NT2/D1 (cell line): ENCODE measurements at regions not wholly inside any gene's neighbourhood (a gene's known extent, or its start where the extent isn't known, plus 50 kb on each side); places are given as distances from the start of the nearest gene placed in this dataset.

Source experiments
- DNase-seq: peaks from one replicate; pipeline ENCODE4 v3.0.0-alpha.2; 2011; ENCODE audit warnings: low read depth, low spot score
- H3K27me3 ChIP-seq: 2 replicates; pipeline ENCODE4 v1.6.0; 2011; ENCODE audit warnings: mild to moderate bottlenecking; ENCODE audit not compliant: insufficient read length, insufficient read depth
- H3K36me3 ChIP-seq: 2 replicates; pipeline ENCODE4 v1.6.1; 2011; ENCODE audit warnings: mild to moderate bottlenecking, low read length, mixed read lengths; ENCODE audit not compliant: insufficient read depth, insufficient read length
- H3K4me1 ChIP-seq: 2 replicates; pipeline ENCODE4 v1.5.1; 2011; ENCODE audit not compliant: insufficient read depth, insufficient read length
- H3K4me3 ChIP-seq: 2 replicates; pipeline ENCODE4 v1.5.1; 2011; ENCODE audit warnings: low read depth; ENCODE audit not compliant: insufficient read length
- H3K9ac ChIP-seq: 2 replicates; pipeline ENCODE4 v1.6.0; 2011; ENCODE audit warnings: low read depth; ENCODE audit not compliant: insufficient read length
- H3K9me3 ChIP-seq: 2 replicates; pipeline ENCODE4 v1.5.1; 2011; ENCODE audit warnings: mild to moderate bottlenecking, low read length; ENCODE audit not compliant: insufficient read depth
- SUZ12 ChIP-seq: IDR thresholded peaks from 2 replicates; pipeline ENCODE4 v1.6.1; 2011; ENCODE audit not compliant: insufficient read length, insufficient read depth; ENCODE audit errors: extremely low read depth
- YY1 ChIP-seq: IDR thresholded peaks from 2 replicates; pipeline ENCODE4 v1.6.1; 2011; ENCODE audit not compliant: insufficient read length, insufficient read depth
- ZNF274 ChIP-seq: IDR thresholded peaks from 2 replicates; pipeline ENCODE4 v1.6.1; 2011; ENCODE audit warnings: mild to moderate bottlenecking, low read depth, low read length

DNA sequence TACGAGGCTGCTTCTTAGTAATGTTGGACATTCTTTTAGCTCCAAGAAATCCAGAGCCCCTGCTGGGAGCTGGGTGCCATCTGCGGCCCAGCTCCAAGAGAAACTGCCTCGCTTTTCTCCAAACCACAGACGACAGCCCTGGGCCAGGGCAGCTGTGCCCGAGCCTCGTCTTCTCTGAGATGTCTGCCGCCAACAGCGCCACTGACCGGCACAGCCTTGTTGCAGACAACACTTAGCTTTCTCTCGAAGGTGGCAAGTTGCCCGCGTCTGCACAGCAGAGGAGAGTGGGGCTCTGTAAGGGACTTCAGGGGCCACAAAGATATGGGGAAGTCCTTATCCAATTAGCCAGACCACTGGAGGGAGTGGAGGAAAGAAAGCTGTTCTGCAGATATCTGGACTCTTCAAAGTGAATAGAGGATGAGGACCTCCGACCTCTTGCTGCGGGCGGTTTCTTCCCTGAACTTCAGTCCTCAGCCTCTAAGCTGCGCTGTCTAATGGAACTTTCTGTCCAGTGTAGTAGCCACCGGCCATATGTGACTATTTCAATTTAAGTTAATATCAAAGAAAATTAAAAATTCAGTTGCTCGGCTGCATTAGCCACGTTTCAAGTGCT lies 63.9 kb upstream of the DISP3 start:
- Histone ChIP-seq H3K9me3 (no peaks in the 10 kb centered on the region), H3K9ac (no peak overlapping the region), H3K27me3 (no peaks in the 10 kb centered on the region), H3K4me3 (no peak overlapping the region), H3K36me3 (no peaks in the 10 kb centered on the region), H3K4me1 (no peaks in the 10 kb centered on the region)
- no peak for DNase-seq
- TF ChIP-seq YY1 (no peak), SUZ12 (no peak)

DNA sequence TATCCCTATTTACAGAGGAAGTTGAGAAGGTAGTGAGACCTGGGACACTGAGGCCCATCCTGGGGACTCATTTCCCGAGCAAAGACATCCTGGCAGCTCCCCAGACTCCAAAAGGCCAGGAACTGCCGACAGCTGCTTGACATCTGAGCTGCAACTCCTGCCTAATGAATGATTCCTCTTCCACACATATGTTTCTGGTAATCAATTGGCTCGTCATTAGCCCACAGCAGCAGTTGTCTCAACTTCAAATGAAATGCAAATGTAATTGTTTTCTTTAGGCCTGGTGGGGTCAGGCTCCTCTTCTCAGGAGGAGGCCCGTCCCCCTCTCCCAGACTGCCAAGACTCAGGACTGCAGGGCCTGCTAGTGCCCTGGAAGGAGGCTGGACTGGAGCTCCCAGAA lies 61.8 kb upstream of the DISP3 start:
- Histone ChIP-seq H3K9me3 (no peaks in the 10 kb centered on the region), H3K9ac (no peak overlapping the region), H3K4me1 (no peaks in the 10 kb centered on the region), H3K27me3 (no peaks in the 10 kb centered on the region), H3K4me3 (no peak overlapping the region), H3K36me3 (no peaks in the 10 kb centered on the region)
- no peak for TF ChIP-seq SUZ12
- TF ChIP-seq YY1: no peak
- no peak for TF ChIP-seq ZNF274
- no peak for DNase-seq

DNA sequence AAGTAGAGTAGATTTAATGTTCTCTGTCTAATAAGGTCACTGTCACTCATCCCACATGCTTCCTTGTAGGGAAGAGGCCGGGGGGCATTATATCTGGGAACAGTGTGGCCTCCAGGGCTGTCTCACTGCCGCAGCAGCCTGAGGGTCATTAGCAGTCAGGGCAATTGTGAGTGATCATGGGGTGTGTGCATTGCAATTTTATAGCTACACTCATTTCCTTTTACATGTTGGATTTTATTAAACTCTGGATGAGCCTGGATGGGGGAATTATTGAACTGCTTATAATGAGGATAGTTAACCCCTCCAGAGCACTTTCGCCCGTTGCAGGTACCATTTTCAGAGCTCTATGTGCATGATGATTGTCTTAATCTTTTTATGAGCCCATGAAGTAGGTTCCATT lies 60.9 kb upstream of the DISP3 start:
- H3K27me3 ChIP-seq: no peaks in the 10 kb centered on the region
- H3K4me3 ChIP-seq: no peak overlapping the region
- H3K4me1 ChIP-seq: no peaks in the 10 kb centered on the region
- no peak for TF ChIP-seq SUZ12
- TF ChIP-seq YY1: no peak
- TF ChIP-seq ZNF274: no peak
- H3K36me3 ChIP-seq: no peaks in the 10 kb centered on the region
- no peak for DNase-seq
- no peaks in the 10 kb centered on the region for H3K9me3 ChIP-seq
- H3K9ac ChIP-seq: no peak overlapping the region

DNA sequence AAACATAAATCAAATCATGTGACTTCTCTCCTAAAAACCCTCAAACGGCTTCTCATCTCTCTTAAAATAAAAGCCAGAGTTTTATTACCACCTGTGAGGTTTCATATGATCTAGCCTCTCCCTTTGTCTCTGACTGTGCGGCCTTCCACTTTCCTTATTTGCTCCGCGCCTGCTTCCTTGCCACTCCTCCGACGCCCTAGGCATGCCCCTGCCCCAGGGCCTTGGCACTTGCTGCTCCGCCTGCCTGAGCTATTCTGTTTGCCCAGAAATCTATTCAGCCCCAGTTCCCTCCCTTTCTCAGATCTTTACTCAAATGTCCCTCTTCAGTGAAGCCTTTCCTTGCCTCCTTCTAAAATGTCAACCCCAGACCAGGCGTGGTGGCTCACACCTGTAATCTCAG lies 57.5 kb upstream of the DISP3 start:
- DNase-seq: no peak
- no peaks in the 10 kb centered on the region for H3K4me1 ChIP-seq
- H3K27me3 ChIP-seq: no peaks in the 10 kb centered on the region
- TF ChIP-seq ZNF274: no peak
- TF ChIP-seq SUZ12: no peak
- no peak for TF ChIP-seq YY1
- H3K36me3 ChIP-seq: no peaks in the 10 kb centered on the region
- no peak overlapping the region for H3K4me3 ChIP-seq
- H3K9ac ChIP-seq: no peak overlapping the region
- no peaks in the 10 kb centered on the region for H3K9me3 ChIP-seq

DNA sequence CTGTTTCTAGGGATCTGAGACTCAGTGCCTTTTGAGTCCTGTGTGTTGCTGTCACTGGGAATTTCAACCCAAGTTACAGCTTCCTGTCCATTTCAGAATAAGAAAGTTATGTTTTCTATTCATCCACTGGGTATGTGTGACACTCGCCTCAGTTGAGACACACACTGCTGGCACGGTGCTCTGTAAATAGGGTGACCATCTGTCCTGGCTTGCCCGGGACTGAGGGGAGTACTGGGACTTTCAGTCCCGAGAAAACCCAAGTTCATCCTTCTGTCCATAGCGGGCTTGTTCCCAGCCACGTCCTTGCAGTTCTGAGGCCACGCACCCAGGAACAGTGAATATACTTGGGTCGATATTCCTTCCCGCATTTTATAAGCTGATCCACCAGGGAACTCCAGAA lies 56.3 kb upstream of the DISP3 start:
- no peak overlapping the region for H3K4me3 ChIP-seq
- H3K27me3 ChIP-seq: no peaks in the 10 kb centered on the region
- no peaks in the 10 kb centered on the region for H3K36me3 ChIP-seq
- no peaks in the 10 kb centered on the region for H3K4me1 ChIP-seq
- no peak overlapping the region for H3K9ac ChIP-seq
- DNase-seq: no peak
- H3K9me3 ChIP-seq: no peaks in the 10 kb centered on the region
- TF ChIP-seq YY1 (no peak), ZNF274 (no peak), SUZ12 (no peak)

DNA sequence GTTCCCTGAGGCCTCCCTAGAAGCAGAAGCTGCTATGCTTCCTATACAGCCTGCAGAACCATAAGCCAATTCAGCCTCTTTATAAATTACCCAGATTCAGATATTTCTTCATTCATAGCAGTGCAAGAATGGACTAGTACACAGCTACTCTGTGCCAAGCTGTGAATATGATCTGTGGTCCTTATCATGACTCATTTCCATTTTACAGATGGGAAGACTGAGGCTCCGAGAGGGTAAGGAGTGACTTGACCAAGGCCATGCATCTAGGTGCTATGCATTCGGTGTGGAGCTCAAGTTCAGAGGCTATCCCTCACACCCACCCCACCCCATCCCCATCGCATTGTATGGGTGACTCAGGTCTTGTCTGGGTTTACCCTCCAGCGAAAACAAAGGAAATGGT lies 52.3 kb upstream of the DISP3 start:
- Histone ChIP-seq H3K4me1 (peaks cover 3% of the 10 kb centered on the region), H3K9ac (no peak overlapping the region), H3K36me3 (no peaks in the 10 kb centered on the region), H3K9me3 (no peaks in the 10 kb centered on the region), H3K4me3 (no peak overlapping the region), H3K27me3 (no peaks in the 10 kb centered on the region)
- no peak for DNase-seq
- TF ChIP-seq SUZ12 (no peak), ZNF274 (no peak), YY1 (no peak)

DNA sequence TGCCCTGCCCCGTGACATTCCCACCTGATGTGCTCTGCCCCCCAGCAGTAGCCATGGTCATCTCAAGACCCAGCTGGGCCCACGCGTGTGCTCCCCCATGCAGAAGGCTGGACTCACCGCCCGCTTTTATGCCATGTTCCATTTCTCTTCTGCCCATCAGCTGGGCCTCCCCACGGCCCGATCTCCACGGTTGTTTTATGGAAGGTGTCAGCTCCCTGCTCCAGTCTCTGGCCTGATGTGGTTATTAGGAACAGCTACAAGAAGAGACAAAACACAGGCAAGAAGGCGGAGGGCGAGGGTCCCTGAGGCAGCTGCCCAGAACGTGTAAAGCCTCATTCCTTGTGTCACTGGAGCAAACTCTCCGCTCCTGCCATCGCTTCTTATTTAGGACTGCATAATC lies 50.2 kb upstream of the DISP3 start:
- TF ChIP-seq ZNF274 (no peak), SUZ12 (no peak), YY1 (no peak)
- DNase-seq: no peak
- Histone ChIP-seq H3K36me3 (no peaks in the 10 kb centered on the region), H3K9ac (no peak overlapping the region), H3K27me3 (no peaks in the 10 kb centered on the region), H3K9me3 (no peaks in the 10 kb centered on the region), H3K4me3 (no peak overlapping the region), H3K4me1 (peaks cover 3% of the 10 kb centered on the region)
